ENCODE measurements at regions not wholly inside any gene's neighbourhood (a gene's known extent, or its start where the extent isn't known, plus 50 kb on each side); places are given as distances from the start of the nearest gene placed in this dataset.

GRCh38 chr1:218771931-218772330 is 401.7 kb upstream of the LYPLAL1 start:
- no peak overlapping the region for H2BK120ac ChIP-seq (replicated peaks; ENCODE audit: low read depth, low read length)
- no peaks in the 10 kb centered on the region for H3K9me3 ChIP-seq (ENCODE audit: insufficient read depth in 2 of 2, low read depth in 1 of 2, low read length in 1 of 2)
- no peak overlapping the region for H2BK12ac ChIP-seq (ENCODE audit: low read depth, low read length)
- FAIRE-seq (no peak), DNase-seq (ENCODE audit: low read depth in 1 of 2, low spot score in 2 of 2) (no peak)
- CTCF ChIA-PET (ENCODE audit: partially characterized antibody): interaction anchor here (1.2 kb wide), 1 partner anchor 15 kb away, joined by 4 read pairs; no protein-coding TSS in a partner anchor
- WGBS, 2 experiments (ENCODE audit: extremely low coverage in 1 of 2, insufficient coverage in 1 of 2, insufficient read length in 1 of 2, insufficient replicate concordance in 2 of 2, low coverage in 1 of 2, low lambda C conversion rate in 2 of 2, missing lambda C conversion rate in 1 of 2): 90% methylated on average over 3 of the region's 3 CpGs; no CpG with 5 or more reads in 1 of the 2 experiments
- no peaks in the 10 kb centered on the region for H3K36me3 ChIP-seq (ENCODE audit: control insufficient read depth in 2 of 4, insufficient read depth in 4 of 4, low read length in 3 of 4)
- H2AFZ ChIP-seq (ENCODE audit: low read length): no peak overlapping the region
- POLR2A ChIA-PET (ENCODE audit: partially characterized antibody): no interaction called here
- H3K79me2 ChIP-seq (ENCODE audit: control insufficient read depth in 1 of 2, insufficient read depth in 2 of 2, low read length in 2 of 2): no peaks in the 10 kb centered on the region
- H4K20me1 ChIP-seq (replicated peaks in 1 of 2; ENCODE audit: control insufficient read depth in 1 of 2, insufficient read depth in 2 of 2, low read length in 2 of 2): no peaks in the 10 kb centered on the region
- H4K5ac ChIP-seq (ENCODE audit: insufficient read length, low read depth, low read length): no peak overlapping the region
- no peak overlapping the region for H2BK5ac ChIP-seq (ENCODE audit: low read depth, low read length)
- H3K9ac ChIP-seq (replicated peaks in 1 of 4; ENCODE audit: extremely low read depth in 1 of 4, low read depth in 3 of 4, low read length in 3 of 4): no peak overlapping the region
- H3K23ac ChIP-seq (ENCODE audit: insufficient read length): no peak overlapping the region
- H3K4me3 ChIP-seq (ENCODE audit: extremely low read depth in 1 of 4, insufficient read depth in 2 of 4, low read depth in 3 of 4, low read length in 4 of 4): no peak overlapping the region
- H2BK20ac ChIP-seq (ENCODE audit: low read length): no peak overlapping the region
- no peak overlapping the region for H4K91ac ChIP-seq (replicated peaks; ENCODE audit: insufficient read length, low read length)
- H3K79me1 ChIP-seq (ENCODE audit: low read depth, low read length): no peaks in the 10 kb centered on the region
- no peak overlapping the region for H3K27ac ChIP-seq (ENCODE audit: low read depth, low read length)
- H2AK5ac ChIP-seq (ENCODE audit: low read depth, low read length): no peak overlapping the region
- H2BK15ac ChIP-seq (ENCODE audit: low read length): no peak overlapping the region
- no peaks in the 10 kb centered on the region; a peak in 1 of 7 replicates for H3K4me1 ChIP-seq (replicated peaks in 1 of 4; ENCODE audit: control insufficient read depth in 3 of 4, insufficient read depth in 4 of 4, low read length in 3 of 4)
- no peak overlapping the region for H3K18ac ChIP-seq (ENCODE audit: extremely low read depth, low read length)
- H4K8ac ChIP-seq (ENCODE audit: extremely low read depth, insufficient read depth, low read length): no peak overlapping the region
- H3K4me2 ChIP-seq (ENCODE audit: insufficient read depth in 1 of 2, low read depth in 2 of 2, low read length in 2 of 2): no peak overlapping the region
- H3K14ac ChIP-seq (ENCODE audit: insufficient read length): no peak overlapping the region
- H3K4ac ChIP-seq (replicated peaks; ENCODE audit: insufficient read length, low read depth, low read length): no peak overlapping the region
- no peaks in the 10 kb centered on the region for H3K27me3 ChIP-seq (replicated peaks in 1 of 4; ENCODE audit: control insufficient read depth in 3 of 4, extremely low read depth in 1 of 4, insufficient read depth in 3 of 4, low read length in 3 of 4)
- H3K23me2 ChIP-seq (ENCODE audit: low read depth, low read length): no peaks in the 10 kb centered on the region
- H3K56ac ChIP-seq (replicated peaks; ENCODE audit: insufficient read length, low read depth, low read length): no peak overlapping the region
- TF ChIP-seq FOSL1 (IDR thresholded peaks at IDR 0.05; ENCODE audit: insufficient read depth, low read depth, low read length) (no peak), RBBP5 (IDR thresholded peaks at IDR 0.05; ENCODE audit: borderline replicate concordance, low read depth, low read length) (no peak), EGR1 (IDR thresholded peaks at IDR 0.05; ENCODE audit: borderline replicate concordance, low read depth, low read length) (no peak), RXRA (IDR thresholded peaks at IDR 0.05; ENCODE audit: insufficient read depth, low read depth, low read length) (no peak), CREB1 (IDR thresholded peaks at IDR 0.05) (no peak), RNF2 (IDR thresholded peaks at IDR 0.05; ENCODE audit: borderline replicate concordance, low read depth, low read length, missing control alignments, poor library complexity, severe bottlenecking) (no peak), KDM1A (IDR thresholded peaks at IDR 0.05; ENCODE audit: borderline replicate concordance, low read length) (no peak), TBP (IDR thresholded peaks at IDR 0.05; ENCODE audit: low read depth, low read length) (no peak), ATF2 (IDR thresholded peaks at IDR 0.05; ENCODE audit: low read length) (no peak)
- TF ChIP-seq, protein P1, sequence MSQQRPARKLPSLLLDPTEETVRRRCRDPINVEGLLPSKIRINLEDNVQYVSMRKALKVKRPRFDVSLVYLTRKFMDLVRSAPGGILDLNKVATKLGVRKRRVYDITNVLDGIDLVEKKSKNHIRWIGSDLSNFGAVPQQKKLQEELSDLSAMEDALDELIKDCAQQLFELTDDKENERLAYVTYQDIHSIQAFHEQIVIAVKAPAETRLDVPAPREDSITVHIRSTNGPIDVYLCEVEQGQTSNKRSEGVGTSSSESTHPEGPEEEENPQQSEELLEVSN (IDR thresholded peaks at IDR 0.05): no peak
- TF ChIP-seq, protein P2, sequence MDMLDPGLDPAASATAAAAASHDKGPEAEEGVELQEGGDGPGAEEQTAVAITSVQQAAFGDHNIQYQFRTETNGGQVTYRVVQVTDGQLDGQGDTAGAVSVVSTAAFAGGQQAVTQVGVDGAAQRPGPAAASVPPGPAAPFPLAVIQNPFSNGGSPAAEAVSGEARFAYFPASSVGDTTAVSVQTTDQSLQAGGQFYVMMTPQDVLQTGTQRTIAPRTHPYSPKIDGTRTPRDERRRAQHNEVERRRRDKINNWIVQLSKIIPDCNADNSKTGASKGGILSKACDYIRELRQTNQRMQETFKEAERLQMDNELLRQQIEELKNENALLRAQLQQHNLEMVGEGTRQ (IDR thresholded peaks at IDR 0.05; ENCODE audit: low read length): no peak
